GM18505 (cell line): ENCODE measurements at regions not wholly inside any gene's neighbourhood (a gene's known extent, or its start where the extent isn't known, plus 50 kb on each side); places are given as distances from the start of the nearest gene placed in this dataset.

Experiments used
- ATAC-seq: cut with Tn5 transposase; IDR thresholded peaks from one replicate; pipeline ENCODE4 v1.9.1; 2021; ENCODE audit not compliant: unreplicated experiment
- POLR2A ChIP-seq: IDR thresholded peaks from 4 replicates; pipeline ENCODE4 v1.6.1; 2011; ENCODE audit warnings: borderline replicate concordance; ENCODE audit not compliant: insufficient read depth, insufficient read length; ENCODE audit errors: extremely low read depth

DNA sequence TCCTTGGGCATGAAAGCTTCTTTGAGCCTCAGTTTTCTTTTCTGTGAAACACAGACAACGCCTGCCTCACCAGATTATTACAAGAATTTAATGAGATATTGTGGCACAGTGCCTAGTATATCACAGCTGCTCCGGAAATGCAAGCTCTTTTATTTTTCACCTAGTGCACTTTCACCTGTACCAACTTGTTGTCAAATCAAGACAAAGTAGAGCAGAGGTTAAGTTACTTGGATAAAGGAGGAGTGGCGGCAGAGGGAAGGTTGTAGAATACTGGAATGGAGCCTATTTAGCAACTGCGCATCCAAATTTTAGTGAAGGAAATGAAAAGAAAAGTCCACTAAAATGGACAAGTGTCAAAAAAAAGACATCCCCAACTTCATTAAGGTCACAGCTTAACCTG, 54.9 kb upstream of the RHOBTB1 start:
- no peak for ATAC-seq
- TF ChIP-seq POLR2A = no peak

GRCh38 chr10:60994128-60994527, 50.1 kb upstream of the RHOBTB1 start:
- no peak for ATAC-seq
- no peak for TF ChIP-seq POLR2A
